Gastroesophageal sphincter (tissue), 3 donors: ENCODE measurements at regions not wholly inside any gene's neighbourhood (a gene's known extent, or its start where the extent isn't known, plus 50 kb on each side); places are given as distances from the start of the nearest gene placed in this dataset.

Experiments
- POLR2A ChIP-seq, 2 donors: fragments of 450-650 bp; IDR thresholded peaks; one replicate each; pipeline ENCODE4 v1.6.1; 2017; ENCODE audit warnings: antibody characterized with exemption in 2 of 2, mild to moderate bottlenecking in 2 of 2, moderate library complexity in 1 of 2
- POLR2AphosphoS5 ChIP-seq: sonication (generic); formaldehyde crosslinking; IDR thresholded peaks from one replicate; pipeline ENCODE4 v1.6.1; 2017; ENCODE audit warnings: antibody characterized with exemption
- TF ChIP-seq, protein P1 (sequence below), 4 experiments: fragments of 200-600 bp in 2 of 4; fragments of 450-650 bp in 2 of 4; sonication (generic) in 1 of 4; IDR thresholded peaks; one replicate each; pipeline ENCODE4 v1.5.1; 2017 to 2019; ENCODE audit warnings: antibody characterized with exemption in 4 of 4, mild to moderate bottlenecking in 2 of 4, moderate library complexity in 2 of 4

DNA sequence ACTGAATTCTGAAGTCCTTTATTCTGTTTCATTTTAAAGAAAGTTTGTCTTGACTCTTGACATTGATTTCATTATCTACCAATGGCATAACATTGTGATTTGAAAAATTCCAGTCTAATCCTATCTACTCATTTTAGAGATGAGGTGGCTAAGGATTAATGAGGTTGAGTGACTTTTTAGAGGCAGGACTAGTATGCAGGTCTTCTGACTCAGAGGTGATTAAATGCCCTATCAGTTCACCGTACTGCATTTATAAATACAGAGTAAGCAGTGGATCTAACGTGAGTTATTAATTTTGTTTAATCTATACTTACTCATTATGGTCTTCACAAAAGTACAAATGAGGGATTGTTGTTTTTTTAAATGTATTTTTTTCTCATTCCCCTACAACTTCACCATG is 277.6 kb downstream of the PTBP2 start:
- TF ChIP-seq, protein P1, sequence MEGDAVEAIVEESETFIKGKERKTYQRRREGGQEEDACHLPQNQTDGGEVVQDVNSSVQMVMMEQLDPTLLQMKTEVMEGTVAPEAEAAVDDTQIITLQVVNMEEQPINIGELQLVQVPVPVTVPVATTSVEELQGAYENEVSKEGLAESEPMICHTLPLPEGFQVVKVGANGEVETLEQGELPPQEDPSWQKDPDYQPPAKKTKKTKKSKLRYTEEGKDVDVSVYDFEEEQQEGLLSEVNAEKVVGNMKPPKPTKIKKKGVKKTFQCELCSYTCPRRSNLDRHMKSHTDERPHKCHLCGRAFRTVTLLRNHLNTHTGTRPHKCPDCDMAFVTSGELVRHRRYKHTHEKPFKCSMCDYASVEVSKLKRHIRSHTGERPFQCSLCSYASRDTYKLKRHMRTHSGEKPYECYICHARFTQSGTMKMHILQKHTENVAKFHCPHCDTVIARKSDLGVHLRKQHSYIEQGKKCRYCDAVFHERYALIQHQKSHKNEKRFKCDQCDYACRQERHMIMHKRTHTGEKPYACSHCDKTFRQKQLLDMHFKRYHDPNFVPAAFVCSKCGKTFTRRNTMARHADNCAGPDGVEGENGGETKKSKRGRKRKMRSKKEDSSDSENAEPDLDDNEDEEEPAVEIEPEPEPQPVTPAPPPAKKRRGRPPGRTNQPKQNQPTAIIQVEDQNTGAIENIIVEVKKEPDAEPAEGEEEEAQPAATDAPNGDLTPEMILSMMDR (IDR thresholded peaks at IDR 0.05), result no peak
- TF ChIP-seq POLR2A (IDR thresholded peaks at IDR 0.05) (no peak), POLR2AphosphoS5 (no peak)
